ENCODE measurements at regions not wholly inside any gene's neighbourhood (a gene's known extent, or its start where the extent isn't known, plus 50 kb on each side); places are given as distances from the start of the nearest gene placed in this dataset.
"Not testable (repeated sequence)": the region's sequence is repeated elsewhere in the genome, so short reads cannot be mapped to it uniquely, and the experiment has no call there.

DNA sequence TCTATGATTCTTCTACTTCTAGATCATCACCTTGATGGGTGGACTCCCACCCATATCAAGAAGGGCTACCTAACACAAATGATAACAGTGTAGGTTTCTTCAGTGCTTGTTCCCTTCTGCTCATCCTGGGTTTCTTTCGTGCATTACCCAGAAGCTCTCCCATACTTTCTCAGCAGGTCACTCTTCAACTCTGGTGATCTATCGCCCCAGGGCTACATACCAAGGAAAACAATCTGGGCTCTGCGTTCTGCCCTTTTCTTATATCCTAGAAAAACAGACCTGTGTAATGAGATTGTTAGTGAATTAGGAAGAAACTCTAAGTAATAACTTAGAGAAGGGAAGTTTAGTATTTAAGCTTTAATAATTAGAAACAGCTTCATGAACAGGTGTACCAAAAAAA lies 370.6 kb upstream of the SPAG17 start:
- Histone ChIP-seq H3K4me3 (no peak overlapping the region), H3K27ac (no peak overlapping the region), H3K9ac (no peak overlapping the region), H3K9me2 (ENCODE audit: insufficient read depth) (no peaks in the 10 kb centered on the region), H2AFZ (no peak overlapping the region), H3K27me3 (replicated peaks; ENCODE audit: insufficient read depth) (no peaks in the 10 kb centered on the region), H3F3A (ENCODE audit: insufficient read depth) (no peaks in the 10 kb centered on the region), H3K4me2 (ENCODE audit: unreplicated experiment) (no peak overlapping the region), H3K4me1 (ENCODE audit: insufficient read depth) (no peaks in the 10 kb centered on the region), H4K20me1 (ENCODE audit: insufficient read depth) (no peaks in the 10 kb centered on the region), H3K79me2 (ENCODE audit: insufficient read depth) (no peaks in the 10 kb centered on the region), H3K9me3 (ENCODE audit: low read depth) (no peaks in the 10 kb centered on the region), H3K36me3 (ENCODE audit: low read depth) (no peaks in the 10 kb centered on the region)
- no peak for DNase-seq
- WGBS, 2 experiments (ENCODE audit: low coverage in 1 of 2, low lambda C conversion rate in 2 of 2, missing lambda C conversion rate in 2 of 2): 56 to 63% methylated on average over 3 of the region's 3 CpGs
- in situ Hi-C loops (cut with MboI): no loop called here
- TF ChIP-seq EZH2 (IDR thresholded peaks at IDR 0.05; ENCODE audit: insufficient read depth, poor library complexity, severe bottlenecking): no peak
- TF ChIP-seq EZH2phosphoT487 (IDR thresholded peaks at IDR 0.05; ENCODE audit: insufficient read depth, low read depth): no peak

DNA sequence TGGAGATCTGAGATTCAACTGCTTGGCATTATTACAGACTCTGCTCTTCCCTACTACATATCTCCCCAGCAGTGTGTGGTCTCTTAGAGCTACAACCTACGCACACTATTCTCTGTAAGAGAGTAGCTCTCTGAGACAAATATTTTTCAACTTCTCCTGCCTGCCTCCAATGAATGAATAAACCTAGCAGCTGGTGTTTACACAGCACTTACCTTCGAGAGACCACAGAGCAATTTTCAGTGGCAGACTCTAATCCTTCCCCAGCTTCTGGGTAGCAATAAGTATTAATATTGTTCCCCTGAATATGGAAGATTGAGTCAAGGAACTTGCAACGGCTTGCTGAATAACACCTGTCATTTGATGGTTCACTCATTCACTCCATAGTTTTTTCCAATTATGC lies 350.9 kb upstream of the SPAG17 start:
- no peaks in the 10 kb centered on the region for H3K79me2 ChIP-seq (ENCODE audit: insufficient read depth)
- no peaks in the 10 kb centered on the region for H3K27me3 ChIP-seq (replicated peaks; ENCODE audit: insufficient read depth)
- WGBS, 2 experiments (ENCODE audit: low coverage in 1 of 2, low lambda C conversion rate in 2 of 2, missing lambda C conversion rate in 2 of 2): 56 to 61% methylated on average over 3 of the region's 3 CpGs
- no peak overlapping the region for H2AFZ ChIP-seq
- H3K4me2 ChIP-seq (ENCODE audit: unreplicated experiment): no peak overlapping the region
- H3K4me3 ChIP-seq: no peak overlapping the region
- no peaks in the 10 kb centered on the region for H3K36me3 ChIP-seq (ENCODE audit: low read depth)
- no peaks in the 10 kb centered on the region for H3K9me2 ChIP-seq (ENCODE audit: insufficient read depth)
- H3K27ac ChIP-seq: no peak overlapping the region
- no peak for DNase-seq
- in situ Hi-C loops (cut with MboI): no loop called here
- H3K9ac ChIP-seq: no peak overlapping the region
- no peaks in the 10 kb centered on the region for H4K20me1 ChIP-seq (ENCODE audit: insufficient read depth)
- H3F3A ChIP-seq (ENCODE audit: insufficient read depth): no peaks in the 10 kb centered on the region
- no peak for TF ChIP-seq EZH2phosphoT487 (IDR thresholded peaks at IDR 0.05; ENCODE audit: insufficient read depth, low read depth)
- no peaks in the 10 kb centered on the region for H3K4me1 ChIP-seq (ENCODE audit: insufficient read depth)
- no peaks in the 10 kb centered on the region for H3K9me3 ChIP-seq (ENCODE audit: low read depth)

DNA sequence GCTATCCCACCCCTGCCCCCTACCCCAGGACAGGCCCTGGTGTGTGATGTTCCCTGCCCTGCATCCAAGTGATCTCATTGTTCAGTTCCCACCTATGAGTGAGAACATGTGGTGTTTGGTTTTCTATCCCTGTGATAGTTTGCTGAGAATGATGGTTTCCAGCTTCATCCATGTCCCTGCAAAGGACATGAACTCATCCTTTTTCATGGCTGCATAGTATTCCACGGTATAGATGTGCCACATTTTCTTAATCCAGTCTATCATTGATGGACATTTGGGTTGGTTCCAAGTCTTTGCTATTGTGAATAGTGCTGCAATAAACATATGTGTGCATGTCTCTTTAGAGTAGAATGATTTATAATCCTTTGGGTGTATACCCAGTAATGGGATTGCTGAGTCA lies 326.9 kb upstream of the SPAG17 start:
- H2AFZ ChIP-seq; H3K36me3 ChIP-seq (ENCODE audit: low read depth); H3K4me3 ChIP-seq; DNase-seq; H3K27ac ChIP-seq; H3K27me3 ChIP-seq (replicated peaks; ENCODE audit: insufficient read depth); H3K9me2 ChIP-seq (ENCODE audit: insufficient read depth); H3K9ac ChIP-seq; H4K20me1 ChIP-seq (ENCODE audit: insufficient read depth); H3K9me3 ChIP-seq (ENCODE audit: low read depth); H3K4me2 ChIP-seq (ENCODE audit: unreplicated experiment); H3K4me1 ChIP-seq (ENCODE audit: insufficient read depth); in situ Hi-C loops (cut with MboI); H3F3A ChIP-seq (ENCODE audit: insufficient read depth); H3K79me2 ChIP-seq (ENCODE audit: insufficient read depth): not testable (repeated sequence)
- WGBS, 2 experiments (ENCODE audit: low coverage in 1 of 2, low lambda C conversion rate in 2 of 2, missing lambda C conversion rate in 2 of 2): 27 to 33% methylated on average over 1 of the region's 1 CpG

DNA sequence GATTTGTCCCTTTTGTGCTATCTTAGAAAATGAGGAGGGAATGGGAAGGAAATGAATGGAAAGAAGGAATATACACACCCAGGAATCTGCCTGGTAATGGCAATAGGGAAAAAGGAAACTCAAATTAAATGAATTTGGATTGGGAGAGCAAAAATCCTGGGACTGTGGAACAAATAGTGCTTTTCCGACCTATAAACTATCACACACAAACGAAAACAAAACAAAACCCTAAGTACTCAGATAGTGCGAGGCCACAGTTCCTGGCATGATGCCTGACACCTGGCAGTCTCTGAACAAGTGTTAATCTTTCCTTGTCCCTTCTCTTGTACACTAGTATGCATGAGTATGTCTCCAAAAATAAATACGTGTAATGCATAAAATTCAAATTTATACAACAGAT lies 319.8 kb upstream of the SPAG17 start:
- no peaks in the 10 kb centered on the region for H3K79me2 ChIP-seq (ENCODE audit: insufficient read depth)
- H3K27ac ChIP-seq: no peak overlapping the region
- H3K9me2 ChIP-seq (ENCODE audit: insufficient read depth): no peaks in the 10 kb centered on the region
- H3K27me3 ChIP-seq (replicated peaks; ENCODE audit: insufficient read depth): no peaks in the 10 kb centered on the region
- no peaks in the 10 kb centered on the region for H4K20me1 ChIP-seq (ENCODE audit: insufficient read depth)
- DNase-seq: no peak
- in situ Hi-C loops (cut with MboI): no loop called here
- 60 to 64% methylated on average over 4 of the region's 4 CpGs for whole genome bisulfite sequencing, 2 experiments (ENCODE audit: low coverage in 1 of 2, low lambda C conversion rate in 2 of 2, missing lambda C conversion rate in 2 of 2)
- H3K4me3 ChIP-seq: no peak overlapping the region
- H3K9ac ChIP-seq: no peak overlapping the region
- H3K36me3 ChIP-seq (ENCODE audit: low read depth): no peaks in the 10 kb centered on the region
- no peaks in the 10 kb centered on the region for H3K4me1 ChIP-seq (ENCODE audit: insufficient read depth)
- no peak overlapping the region for H3K4me2 ChIP-seq (ENCODE audit: unreplicated experiment)
- H3F3A ChIP-seq (ENCODE audit: insufficient read depth): no peaks in the 10 kb centered on the region
- H3K9me3 ChIP-seq (ENCODE audit: low read depth): no peaks in the 10 kb centered on the region
- TF ChIP-seq EZH2phosphoT487 (IDR thresholded peaks at IDR 0.05; ENCODE audit: insufficient read depth, low read depth) (no peak), EZH2 (IDR thresholded peaks at IDR 0.05; ENCODE audit: insufficient read depth, poor library complexity, severe bottlenecking) (no peak)
- H2AFZ ChIP-seq: no peak overlapping the region

DNA sequence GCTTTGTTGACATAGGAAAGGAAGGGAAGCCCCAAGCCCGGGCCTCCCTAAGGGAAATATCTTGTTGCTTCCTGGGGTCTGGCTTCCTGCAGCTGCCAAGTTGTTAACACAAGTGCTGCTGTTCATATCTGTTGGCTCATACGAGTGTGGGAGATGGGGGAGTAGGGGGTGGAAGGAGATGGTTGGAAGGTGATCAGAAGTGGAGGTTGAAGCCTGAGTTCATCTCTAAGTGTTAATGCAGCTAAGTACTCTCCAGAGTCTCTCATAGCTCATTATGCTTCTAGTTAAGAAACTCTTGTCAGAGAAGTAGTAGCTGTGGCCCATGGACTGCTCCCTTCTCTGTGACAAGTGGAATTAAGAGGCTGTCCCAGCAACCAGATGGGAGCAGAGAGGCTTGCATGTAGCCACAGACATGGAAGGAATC lies 319.2 kb upstream of the SPAG17 start:
- in situ Hi-C loops (cut with MboI): no loop called here
- Histone ChIP-seq H3K27ac (no peak overlapping the region), H3K27me3 (replicated peaks; ENCODE audit: insufficient read depth) (no peaks in the 10 kb centered on the region), H3K79me2 (ENCODE audit: insufficient read depth) (no peaks in the 10 kb centered on the region), H2AFZ (no peak overlapping the region), H3K9ac (no peak overlapping the region), H3K36me3 (ENCODE audit: low read depth) (no peaks in the 10 kb centered on the region), H3K4me3 (no peak overlapping the region), H4K20me1 (ENCODE audit: insufficient read depth) (no peaks in the 10 kb centered on the region), H3F3A (ENCODE audit: insufficient read depth) (no peaks in the 10 kb centered on the region), H3K9me2 (ENCODE audit: insufficient read depth) (no peaks in the 10 kb centered on the region), H3K4me1 (ENCODE audit: insufficient read depth) (no peaks in the 10 kb centered on the region), H3K4me2 (ENCODE audit: unreplicated experiment) (no peak overlapping the region), H3K9me3 (ENCODE audit: low read depth) (no peaks in the 10 kb centered on the region)
- DNase-seq: no peak
- WGBS, 2 experiments (ENCODE audit: low coverage in 1 of 2, low lambda C conversion rate in 2 of 2, missing lambda C conversion rate in 2 of 2): 24 to 25% methylated on average over 2 of the region's 2 CpGs
- no peak for TF ChIP-seq EZH2phosphoT487 (IDR thresholded peaks at IDR 0.05; ENCODE audit: insufficient read depth, low read depth)
- no peak for TF ChIP-seq EZH2 (IDR thresholded peaks at IDR 0.05; ENCODE audit: insufficient read depth, poor library complexity, severe bottlenecking)

Measured in GM23248 (cell line).